RWPE1 (cell line): ENCODE measurements at regions not wholly inside any gene's neighbourhood (a gene's known extent, or its start where the extent isn't known, plus 50 kb on each side); places are given as distances from the start of the nearest gene placed in this dataset.
A peak's percentile ranks its signal among the peaks of the same experiment; 100 is the strongest.

Experiments used
- CTCF ChIA-PET: fragments of 350-600 bp; sonication (Branson Sonifier 250); formaldehyde crosslinking; extraction: SDS; loops from one replicate; lab custom pipeline; 2021; lab: Yijun Ruan, JAX
- POLR2A ChIA-PET: fragments of 400-600 bp; formaldehyde crosslinking; extraction: SDS; loops from one replicate; lab custom pipeline; 2020; ENCODE audit warnings: antibody characterized with exemption; ENCODE audit not compliant: low non-redundant PET; lab: Yijun Ruan, JAX
- DNase-seq: peaks from one replicate; pipeline ENCODE4 v3.0.0; 2012; ENCODE audit warnings: low spot score
- H3K27ac ChIP-seq: fragments of 450-650 bp; 2 replicates; pipeline ENCODE4 v1.5.1; 2017
- TF ChIP-seq, protein P1 (sequence below): fragments of 450-650 bp; conservative IDR thresholded peaks from 2 replicates; pipeline ENCODE4 v1.5.1; 2017; ENCODE audit warnings: low read depth, mild to moderate bottlenecking

DNA sequence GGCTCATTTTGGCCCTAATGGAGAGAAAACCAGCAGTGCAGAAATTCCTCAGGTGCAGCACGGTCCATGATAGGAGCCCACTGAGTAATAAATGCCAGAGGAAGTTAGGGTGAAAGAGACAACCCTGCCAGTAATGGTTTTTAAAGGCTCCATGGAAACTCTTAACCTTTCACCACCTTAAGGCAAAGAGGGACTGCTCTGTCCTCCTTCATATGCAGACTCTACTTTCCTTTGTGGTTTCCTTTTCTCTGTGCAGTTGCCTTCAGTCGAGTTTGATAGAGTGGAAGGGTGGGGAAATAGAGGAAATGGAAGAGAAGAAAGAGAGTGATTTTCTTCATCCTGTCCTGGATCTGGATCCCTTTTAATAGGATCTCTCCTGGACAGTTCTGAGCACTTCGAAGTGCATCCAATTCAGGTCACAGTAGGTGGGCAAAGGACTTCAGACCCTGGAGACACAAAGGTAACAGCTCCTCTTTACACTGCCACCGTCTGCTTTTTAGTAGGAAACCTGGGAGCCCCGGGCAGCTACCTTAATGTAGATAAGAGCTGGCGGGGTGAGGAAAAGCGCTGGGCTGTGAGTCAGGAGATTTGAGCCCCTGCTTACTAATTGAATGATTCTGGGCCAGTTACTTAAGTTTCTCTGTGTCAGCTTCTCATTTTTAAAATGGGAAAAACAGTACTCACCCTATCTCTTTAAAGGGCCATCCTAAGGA lies 294.8 kb downstream of the KCNRG start:
- CTCF ChIA-PET, result interaction anchor here (0.7 kb wide), 1 partner anchor 8 kb away, joined by 3 read pairs; no protein-coding TSS in a partner anchor
- POLR2A ChIA-PET, result no interaction called here
- H3K27ac ChIP-seq, result no peak overlapping the region
- TF ChIP-seq, protein P1, sequence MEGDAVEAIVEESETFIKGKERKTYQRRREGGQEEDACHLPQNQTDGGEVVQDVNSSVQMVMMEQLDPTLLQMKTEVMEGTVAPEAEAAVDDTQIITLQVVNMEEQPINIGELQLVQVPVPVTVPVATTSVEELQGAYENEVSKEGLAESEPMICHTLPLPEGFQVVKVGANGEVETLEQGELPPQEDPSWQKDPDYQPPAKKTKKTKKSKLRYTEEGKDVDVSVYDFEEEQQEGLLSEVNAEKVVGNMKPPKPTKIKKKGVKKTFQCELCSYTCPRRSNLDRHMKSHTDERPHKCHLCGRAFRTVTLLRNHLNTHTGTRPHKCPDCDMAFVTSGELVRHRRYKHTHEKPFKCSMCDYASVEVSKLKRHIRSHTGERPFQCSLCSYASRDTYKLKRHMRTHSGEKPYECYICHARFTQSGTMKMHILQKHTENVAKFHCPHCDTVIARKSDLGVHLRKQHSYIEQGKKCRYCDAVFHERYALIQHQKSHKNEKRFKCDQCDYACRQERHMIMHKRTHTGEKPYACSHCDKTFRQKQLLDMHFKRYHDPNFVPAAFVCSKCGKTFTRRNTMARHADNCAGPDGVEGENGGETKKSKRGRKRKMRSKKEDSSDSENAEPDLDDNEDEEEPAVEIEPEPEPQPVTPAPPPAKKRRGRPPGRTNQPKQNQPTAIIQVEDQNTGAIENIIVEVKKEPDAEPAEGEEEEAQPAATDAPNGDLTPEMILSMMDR, result no peak
- DNase-seq, result no peak

GRCh38 chr13:50310734-50311133 lies 295.5 kb downstream of the KCNRG start:
- CTCF ChIA-PET, result no interaction called here
- TF ChIP-seq, protein P1, result no peak
- DNase-seq, result no peak
- H3K27ac ChIP-seq, result no peak overlapping the region
- POLR2A ChIA-PET, result no interaction called here

GRCh38 chr13:50318887-50319286 lies 303.6 kb downstream of the KCNRG start:
- H3K27ac ChIP-seq, result no peak overlapping the region
- no peak for DNase-seq
- ChIA-PET CTCF (no interaction called here), POLR2A (no interaction called here)
- TF ChIP-seq, protein P1, result no peak

DNA sequence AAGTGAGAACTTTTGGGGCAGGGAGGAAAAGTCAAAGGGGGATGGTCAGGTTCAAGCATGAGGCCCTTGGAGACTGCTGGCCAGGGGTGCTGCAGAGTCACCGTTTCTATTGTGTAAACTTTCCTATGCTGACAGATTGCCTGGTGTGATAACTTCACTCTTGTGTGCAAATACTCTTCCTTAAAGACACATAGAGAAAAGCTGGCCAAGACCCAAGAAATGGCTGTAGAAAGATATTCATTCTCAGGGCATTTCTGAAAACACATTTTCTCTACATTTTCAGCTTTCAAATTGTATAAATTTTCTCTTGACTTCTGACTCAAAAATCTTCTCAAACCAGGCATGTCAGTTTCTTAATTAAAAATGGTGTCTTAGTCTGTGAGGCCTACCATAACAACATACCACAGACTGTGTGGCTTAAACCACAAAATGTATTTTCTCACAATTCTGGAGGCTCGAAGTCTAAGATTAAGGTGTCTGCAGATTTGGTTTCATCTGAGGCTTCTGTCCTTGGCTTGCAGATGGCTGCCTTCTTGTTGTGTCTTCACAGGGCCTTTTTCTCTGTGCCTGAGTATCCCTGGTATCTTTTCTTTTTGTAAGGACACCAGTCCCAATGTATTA lies 304.5 kb downstream of the KCNRG start:
- H3K27ac ChIP-seq, result no peak overlapping the region
- ChIA-PET POLR2A (no interaction called here), CTCF (interaction anchor here (0.6 kb wide), 1 partner anchor 31 kb away, joined by 4 read pairs; no protein-coding TSS in a partner anchor)
- DNase-seq, result no peak
- TF ChIP-seq, protein P1, result no peak

- no peak overlapping the region for H3K27ac ChIP-seq
- POLR2A ChIA-PET, result no interaction called here
- CTCF ChIA-PET, result interaction anchor here (0.6 kb wide), 1 partner anchor 30 kb away, joined by 4 read pairs; no protein-coding TSS in a partner anchor
- TF ChIP-seq, protein P1, result no peak
- DNase-seq, result peak; percentile 14
Measured at GRCh38 chr13:50320271-50320862, 305.1 kb downstream of the KCNRG start.

GRCh38 chr13:50322006-50322405 lies 306.8 kb downstream of the KCNRG start:
- no peak for DNase-seq
- TF ChIP-seq, protein P1, result no peak
- ChIA-PET CTCF (interaction anchor here (0.6 kb wide), 1 partner anchor 557 kb away, joined by 3 read pairs; no protein-coding TSS in a partner anchor), POLR2A (no interaction called here)
- no peak overlapping the region for H3K27ac ChIP-seq
